Muscle of leg (tissue), 3 donors: ENCODE measurements at regions not wholly inside any gene's neighbourhood (a gene's known extent, or its start where the extent isn't known, plus 50 kb on each side); places are given as distances from the start of the nearest gene placed in this dataset.

Experiments
- DNase-seq: peaks from one replicate; pipeline ENCODE4 v3.0.0; 2013
- H3K27ac ChIP-seq: one replicate; pipeline ENCODE4 v1.5.1; 2013; ENCODE audit warnings: mild to moderate bottlenecking, low read length, control low read depth
- H3K27me3 ChIP-seq: one replicate; pipeline ENCODE4 v1.6.1; 2013; ENCODE audit warnings: low read length; ENCODE audit not compliant: control insufficient read depth, insufficient read depth
- H3K36me3 ChIP-seq: one replicate; pipeline ENCODE4 v1.6.1; 2013; ENCODE audit warnings: low read length; ENCODE audit not compliant: control insufficient read depth, insufficient read depth
- H3K4me1 ChIP-seq: one replicate; pipeline ENCODE4 v1.6.1; 2013; ENCODE audit warnings: low read length; ENCODE audit not compliant: control insufficient read depth, insufficient read depth
- H3K4me3 ChIP-seq: one replicate; pipeline ENCODE4 v1.5.1; 2013; ENCODE audit warnings: low read length, control low read depth
- H3K9me3 ChIP-seq: replicated peaks from 2 replicates; pipeline ENCODE4 v1.6.1; 2013; ENCODE audit warnings: low read depth, low read length; ENCODE audit not compliant: control insufficient read depth
- WGBS: methylation state at CpG from one replicate; pipeline ENCODE4 v1.1.5; 2013; ENCODE audit warnings: missing lambda C conversion rate; ENCODE audit not compliant: insufficient coverage; 5-methylcytosine and 5-hydroxymethylcytosine counted together

DNA sequence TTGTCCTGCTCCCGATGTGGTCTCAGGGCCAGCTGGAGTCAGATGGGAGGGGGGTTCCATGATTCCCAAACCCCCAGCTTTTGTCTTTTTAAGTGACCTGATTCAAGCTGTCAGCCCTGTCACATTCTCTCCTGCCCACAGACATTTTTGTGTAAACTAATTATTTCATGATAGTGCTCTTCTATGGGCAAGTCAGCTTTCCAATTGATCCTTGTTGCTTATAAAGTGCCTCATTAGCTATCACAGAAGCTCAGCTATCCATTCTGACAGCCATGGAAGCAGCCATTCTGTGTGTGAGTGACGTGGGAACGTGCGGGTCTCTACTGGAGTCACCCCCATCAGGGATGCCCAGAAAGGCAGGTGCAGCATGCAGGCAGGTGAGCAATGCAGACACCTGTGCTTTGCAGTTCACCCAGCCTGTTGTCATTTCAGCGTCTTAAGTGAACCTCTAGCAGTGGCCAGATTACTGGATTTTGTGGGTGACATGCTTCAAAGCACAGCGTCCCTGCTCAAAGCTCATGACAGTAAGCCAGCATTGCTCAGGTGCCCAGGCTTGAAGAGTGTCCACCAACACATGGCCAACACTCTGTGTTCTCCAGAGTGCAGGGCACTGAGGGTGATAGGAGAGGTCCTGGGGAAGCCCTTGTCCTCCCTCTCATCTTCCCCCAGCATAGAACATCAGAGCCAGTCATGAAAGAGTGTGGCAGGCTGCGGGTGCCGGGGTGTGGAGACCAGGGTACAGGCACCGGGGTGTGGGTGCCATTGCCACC, 162.1 kb upstream of the SH3BP4 start:
- Histone ChIP-seq H3K36me3 (no peaks in the 10 kb centered on the region), H3K9me3 (no peaks in the 10 kb centered on the region), H3K4me3 (no peak overlapping the region), H3K27ac (no peak overlapping the region), H3K27me3 (no peaks in the 10 kb centered on the region), H3K4me1 (no peaks in the 10 kb centered on the region)
- DNase-seq: no peak
- 90% methylated on average over 6 of the region's 9 CpGs for WGBS

DNA sequence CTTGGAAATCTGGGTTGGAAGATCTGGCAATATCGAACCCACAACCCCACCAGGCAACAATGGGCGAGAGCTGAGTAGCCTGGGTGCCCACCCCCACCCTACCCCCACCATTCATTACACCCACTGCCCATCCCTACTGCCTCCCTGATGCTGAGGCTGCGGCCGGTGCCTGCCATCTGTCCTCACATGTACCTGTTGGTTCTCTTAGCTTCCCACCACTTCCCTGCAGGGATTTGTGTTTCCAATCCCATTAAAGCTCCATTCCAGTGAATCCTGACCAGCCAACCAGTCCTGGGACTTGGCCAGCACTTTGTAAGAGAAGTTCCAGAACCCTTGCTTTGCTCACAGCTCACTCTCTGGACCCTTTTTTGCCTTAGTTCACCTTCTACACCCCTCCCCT, 163.0 kb upstream of the SH3BP4 start:
- 94% methylated on average over 4 of the region's 4 CpGs for WGBS
- no peak for DNase-seq
- no peaks in the 10 kb centered on the region for H3K36me3 ChIP-seq
- H3K4me1 ChIP-seq: no peaks in the 10 kb centered on the region
- H3K4me3 ChIP-seq: no peak overlapping the region
- no peak overlapping the region for H3K27ac ChIP-seq
- H3K27me3 ChIP-seq: no peaks in the 10 kb centered on the region
- peaks cover 3% of the 10 kb centered on the region for H3K9me3 ChIP-seq

DNA sequence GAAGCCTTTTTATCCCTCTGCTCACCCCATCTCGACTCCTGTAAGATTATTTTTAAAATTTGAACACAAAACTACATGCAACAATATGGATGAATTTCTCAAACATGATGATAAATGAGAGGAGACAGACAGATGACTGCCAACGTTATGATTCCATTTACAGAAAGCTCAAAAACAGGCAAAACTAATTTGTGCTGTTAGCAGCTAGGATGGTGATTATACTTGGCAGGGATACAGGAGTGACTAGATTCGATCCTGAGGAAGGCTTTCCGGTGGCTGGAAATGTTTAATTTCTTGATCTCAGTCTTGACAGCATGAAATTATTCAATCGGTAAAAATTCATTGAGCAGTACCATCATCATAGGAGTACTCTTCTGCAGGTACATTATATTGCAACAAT, 163.4 kb upstream of the SH3BP4 start:
- WGBS: no CpG with 5 or more reads among the region's 5 CpGs
- no peaks in the 10 kb centered on the region for H3K4me1 ChIP-seq

DNA sequence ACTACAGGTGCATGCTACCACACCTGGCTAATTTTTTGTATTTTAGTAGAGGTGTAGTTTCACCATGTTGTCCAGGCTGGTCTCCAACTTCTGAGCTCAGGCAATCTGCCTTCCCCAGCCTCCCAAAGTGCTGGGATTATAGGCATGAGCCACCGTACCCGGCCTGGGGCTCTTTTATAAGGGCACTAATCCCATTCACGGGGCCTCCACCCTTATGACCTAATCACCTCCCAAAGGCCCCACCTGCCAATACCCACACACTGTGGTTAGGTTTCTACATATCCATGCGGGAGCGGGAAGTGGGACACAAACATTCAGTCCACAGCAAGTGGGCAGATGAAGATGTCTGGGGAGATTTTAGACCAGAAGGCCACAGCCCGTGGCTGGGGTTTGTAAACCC, 164.7 kb upstream of the SH3BP4 start:
- H3K9me3 ChIP-seq: peaks cover 11% of the 10 kb centered on the region
- H3K27ac ChIP-seq: no peak overlapping the region
- no peaks in the 10 kb centered on the region for H3K36me3 ChIP-seq
- WGBS: 86% methylated on average over 6 of the region's 6 CpGs
- H3K4me1 ChIP-seq: no peaks in the 10 kb centered on the region
- no peak overlapping the region for H3K4me3 ChIP-seq
- no peak for DNase-seq
- H3K27me3 ChIP-seq: no peaks in the 10 kb centered on the region

More for the DNA sequence above, 163.4 kb upstream of the SH3BP4 start:
- H3K27me3 ChIP-seq: no peaks in the 10 kb centered on the region
- no peaks in the 10 kb centered on the region for H3K36me3 ChIP-seq
- H3K27ac ChIP-seq: no peak overlapping the region
- peaks cover 6% of the 10 kb centered on the region for H3K9me3 ChIP-seq
- H3K4me3 ChIP-seq: no peak overlapping the region
- DNase-seq: no peak

DNA sequence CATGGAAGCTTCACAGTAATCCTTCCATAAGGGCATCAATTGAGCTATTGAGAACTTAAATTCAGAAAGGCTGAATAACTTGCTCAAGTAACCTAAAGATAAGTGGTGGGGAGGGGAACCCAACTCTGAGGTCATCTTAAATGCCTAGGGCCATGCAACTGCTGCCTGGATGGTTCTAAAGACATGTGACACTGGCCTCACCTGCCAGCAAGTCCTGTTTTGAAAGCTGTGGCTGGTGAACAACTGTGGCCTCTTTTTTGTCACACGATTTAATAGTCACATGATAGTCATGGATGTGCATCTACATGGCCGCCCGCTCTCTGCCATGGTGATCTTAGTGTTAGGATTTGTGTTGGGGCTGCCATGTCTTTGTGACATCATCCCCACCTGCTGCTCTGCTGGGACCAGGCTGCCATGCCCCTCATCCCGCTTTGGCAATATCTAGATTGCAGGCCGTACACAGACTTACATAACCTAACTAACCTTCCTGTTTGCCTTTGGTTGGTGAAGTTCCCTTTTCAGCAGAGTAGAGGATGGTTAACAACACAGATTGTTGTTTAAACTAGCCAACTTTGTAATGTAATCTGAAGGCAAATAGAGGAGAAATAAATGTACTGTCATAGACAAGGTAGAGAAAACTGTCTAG, 177.9 kb upstream of the SH3BP4 start:
- no peak for DNase-seq
- H3K9me3 ChIP-seq: no peaks in the 10 kb centered on the region
- no CpG with 5 or more reads among the region's 5 CpGs for WGBS
- no peak overlapping the region for H3K4me3 ChIP-seq
- no peaks in the 10 kb centered on the region for H3K27me3 ChIP-seq
- no peak overlapping the region for H3K27ac ChIP-seq
- H3K36me3 ChIP-seq: no peaks in the 10 kb centered on the region
- H3K4me1 ChIP-seq: peaks cover 25% of the 10 kb centered on the region

DNA sequence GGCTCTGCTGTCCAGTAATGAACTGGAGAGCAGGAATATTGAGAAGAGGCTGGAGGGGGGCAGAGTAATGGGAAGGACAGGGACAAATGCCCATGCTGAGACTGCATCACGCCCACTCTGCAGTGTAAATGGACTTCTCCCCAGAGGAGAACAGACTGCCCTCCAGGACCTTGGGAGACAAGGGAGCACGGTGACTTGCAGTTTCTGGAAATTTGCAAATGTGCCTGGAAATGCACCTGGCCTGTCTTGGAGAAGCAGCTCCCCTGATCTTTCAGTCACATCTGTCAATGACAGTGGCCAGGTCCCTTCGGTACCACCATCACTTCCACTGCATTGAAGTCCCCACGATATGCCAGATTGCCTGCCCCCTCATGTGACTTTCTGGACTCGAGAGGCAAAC, 178.7 kb upstream of the SH3BP4 start:
- no peaks in the 10 kb centered on the region for H3K36me3 ChIP-seq
- no peak for DNase-seq

DNA sequence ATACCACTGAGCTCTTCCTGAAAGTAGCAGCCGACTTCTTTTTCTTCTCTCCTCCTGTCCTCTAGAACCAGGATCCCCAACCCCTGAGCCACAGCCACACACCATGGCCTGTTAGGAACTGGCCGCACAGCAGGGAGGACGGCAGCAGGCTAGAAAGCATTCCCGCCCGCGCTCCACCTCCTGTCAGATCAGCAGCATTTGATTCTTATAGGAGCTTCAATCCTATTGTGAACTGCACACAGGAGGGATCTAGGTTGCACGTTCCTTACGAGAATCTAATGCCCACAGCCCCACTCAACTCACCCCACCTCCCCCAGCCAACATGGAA, 179.1 kb upstream of the SH3BP4 start:
- Histone ChIP-seq H3K27ac (no peak overlapping the region), H3K9me3 (no peaks in the 10 kb centered on the region), H3K36me3 (no peaks in the 10 kb centered on the region), H3K27me3 (no peaks in the 10 kb centered on the region), H3K4me3 (no peak overlapping the region), H3K4me1 (peaks cover 25% of the 10 kb centered on the region)
- WGBS: 43% methylated on average over 6 of the region's 8 CpGs
- DNase-seq: peak; percentile 22

More for the DNA sequence above, 178.7 kb upstream of the SH3BP4 start:
- H3K4me3 ChIP-seq: no peak overlapping the region
- H3K9me3 ChIP-seq: no peaks in the 10 kb centered on the region
- no peaks in the 10 kb centered on the region for H3K27me3 ChIP-seq
- WGBS: 54% methylated on average over 3 of the region's 5 CpGs
- no peak overlapping the region for H3K27ac ChIP-seq
- peaks cover 25% of the 10 kb centered on the region for H3K4me1 ChIP-seq

DNA sequence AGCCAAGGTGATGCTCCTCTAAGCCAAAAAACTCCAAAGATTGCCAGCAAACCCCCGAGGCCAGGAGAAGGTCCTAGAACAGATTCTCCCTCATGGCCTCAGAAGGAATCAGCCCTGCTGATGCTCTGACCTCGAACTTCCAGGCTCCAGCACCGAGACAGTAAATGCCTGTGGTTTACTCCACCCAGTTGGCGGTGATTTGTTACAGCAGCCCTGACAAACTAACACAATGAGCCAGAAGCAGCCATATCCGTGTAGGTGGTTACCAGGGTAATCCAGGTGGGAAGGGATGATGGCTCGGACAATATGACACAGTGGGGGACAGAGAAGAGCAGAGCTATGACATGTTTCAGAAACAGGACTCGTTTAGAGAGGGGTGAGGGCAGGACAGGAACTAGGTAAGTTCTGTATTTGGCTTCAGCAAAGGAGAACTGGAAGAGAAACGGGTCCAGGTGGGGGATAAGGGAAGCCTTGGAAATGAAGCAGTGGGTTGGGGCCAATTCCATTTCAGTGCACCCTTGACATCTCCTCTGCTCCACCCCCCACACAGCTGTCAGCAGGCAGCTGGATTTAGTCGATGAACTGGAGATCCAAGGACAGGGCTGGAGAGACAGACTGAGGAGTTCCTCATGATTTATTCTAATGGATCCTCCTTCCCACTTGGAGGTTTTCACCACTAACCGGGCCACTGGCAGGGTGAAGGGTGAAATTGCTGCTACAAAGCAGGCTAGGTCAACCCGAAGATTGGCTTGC, 179.7 kb upstream of the SH3BP4 start:
- H3K27ac ChIP-seq: no peak overlapping the region
- H3K27me3 ChIP-seq: no peaks in the 10 kb centered on the region
- peak; percentile 81 for DNase-seq
- H3K9me3 ChIP-seq: no peaks in the 10 kb centered on the region
- H3K4me3 ChIP-seq: no peak overlapping the region
- WGBS: 28% methylated on average over 8 of the region's 11 CpGs
- no peaks in the 10 kb centered on the region for H3K36me3 ChIP-seq
- peaks cover 25% of the 10 kb centered on the region for H3K4me1 ChIP-seq

DNA sequence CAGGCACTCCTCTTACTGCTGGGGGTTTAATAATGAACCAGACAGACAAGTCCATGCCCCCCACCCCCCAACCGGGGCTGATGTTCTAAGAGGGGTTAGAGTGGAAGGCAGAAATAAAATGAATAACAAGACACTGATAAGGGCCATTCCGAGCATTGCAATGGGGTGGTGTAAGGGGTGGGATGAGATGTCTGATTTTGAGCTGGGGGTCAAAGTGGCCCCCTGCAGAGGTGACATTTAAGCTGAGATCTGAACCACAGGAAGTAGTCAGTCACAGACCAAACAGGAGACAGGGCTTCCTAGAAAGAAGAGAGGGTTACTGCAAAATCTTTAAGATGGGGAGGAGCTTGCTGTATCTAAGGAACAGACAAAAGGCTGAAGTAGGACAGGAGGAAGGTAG, 180.6 kb upstream of the SH3BP4 start:
- H3K4me3 ChIP-seq: no peak overlapping the region
- H3K27me3 ChIP-seq: no peaks in the 10 kb centered on the region
- no peak for DNase-seq
- 67% methylated on average over 2 of the region's 2 CpGs for WGBS
- H3K9me3 ChIP-seq: no peaks in the 10 kb centered on the region
- peaks cover 25% of the 10 kb centered on the region for H3K4me1 ChIP-seq
- H3K27ac ChIP-seq: no peak overlapping the region
- H3K36me3 ChIP-seq: no peaks in the 10 kb centered on the region

DNA sequence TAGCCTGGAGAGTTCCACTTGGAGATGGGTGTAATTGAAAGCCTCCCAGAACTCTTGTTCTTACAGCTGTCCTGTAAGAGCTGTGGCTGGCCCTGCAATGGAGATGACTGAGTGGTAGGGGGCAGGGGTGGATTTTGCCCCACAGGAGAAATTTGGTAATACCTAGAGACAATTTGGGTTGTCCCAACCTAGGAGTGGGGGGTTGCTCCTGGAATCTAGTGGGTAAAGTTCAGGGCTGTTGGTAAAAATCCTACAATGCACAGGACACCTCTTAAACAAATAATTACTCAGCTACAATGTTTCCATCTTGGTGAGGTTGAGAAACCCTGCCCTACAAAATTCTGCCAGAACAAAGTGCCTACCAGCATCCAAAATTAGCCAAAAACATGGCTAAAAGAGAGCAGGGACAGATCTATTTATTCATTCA, 181.1 kb upstream of the SH3BP4 start:
- DNase-seq: no peak
- H3K4me3 ChIP-seq: no peak overlapping the region
- H3K4me1 ChIP-seq: peaks cover 25% of the 10 kb centered on the region
- no peaks in the 10 kb centered on the region for H3K27me3 ChIP-seq
- no peak overlapping the region for H3K27ac ChIP-seq
- no peaks in the 10 kb centered on the region for H3K9me3 ChIP-seq
- no peaks in the 10 kb centered on the region for H3K36me3 ChIP-seq
